HG02840 (cell line): ENCODE measurements at regions not wholly inside any gene's neighbourhood (a gene's known extent, or its start where the extent isn't known, plus 50 kb on each side); places are given as distances from the start of the nearest gene placed in this dataset.
"Not testable (repeated sequence)": the region's sequence is repeated elsewhere in the genome, so short reads cannot be mapped to it uniquely, and the experiment has no call there.

ENCODE experiments used
- ATAC-seq: cut with Tn5 transposase; IDR thresholded peaks from one replicate; pipeline ENCODE4 v1.9.1; 2021; ENCODE audit warnings: mild to moderate bottlenecking, moderate library complexity, moderate number of reproducible peaks; ENCODE audit not compliant: unreplicated experiment, low FRiP score

GRCh38 chr2:217360781-217361482 is 501.1 kb upstream of the TNP1 start:
- no peak for ATAC-seq

DNA sequence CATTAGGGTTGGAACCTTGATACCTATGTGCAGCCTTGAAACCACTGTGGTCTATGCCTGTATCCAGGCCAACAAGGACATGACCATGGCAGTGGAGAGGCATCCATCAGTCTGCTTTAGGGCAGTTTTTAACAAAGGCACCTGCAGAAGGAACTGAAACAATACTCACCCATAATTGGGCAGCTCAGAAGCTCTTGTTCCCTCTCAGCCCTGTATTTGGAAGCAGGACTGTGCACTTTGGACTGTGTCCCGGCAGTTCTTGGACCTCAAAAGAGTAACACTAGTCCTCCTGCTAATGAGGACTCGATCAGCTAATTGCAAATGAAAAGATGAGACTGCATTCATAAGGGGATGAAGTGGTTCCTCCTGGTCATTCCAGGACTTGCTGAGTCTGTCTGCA is 500.2 kb upstream of the TNP1 start:
- no peak for ATAC-seq

- ATAC-seq = no peak
Observed at GRCh38 chr2:217357886-217358620, 498.2 kb upstream of the TNP1 start.

DNA sequence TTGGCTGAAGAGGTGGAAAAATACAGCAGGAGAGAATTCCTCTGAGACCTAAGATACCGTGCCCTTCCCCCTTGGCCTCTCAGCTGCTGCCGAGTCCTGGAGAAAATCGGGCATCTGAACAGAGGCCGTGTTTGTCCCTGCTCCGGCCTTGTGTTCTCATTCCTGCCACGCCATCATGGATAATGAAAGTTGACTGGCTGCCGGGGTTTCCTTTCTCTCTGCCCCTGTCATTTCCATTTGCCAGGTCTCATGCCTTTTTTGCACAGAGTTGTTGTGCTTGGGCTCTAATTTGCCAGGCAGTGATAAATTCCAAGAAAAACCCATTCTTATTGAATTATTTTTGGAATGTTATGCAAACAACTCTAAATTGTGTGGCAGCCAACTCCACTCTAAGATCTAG is 496.9 kb upstream of the TNP1 start:
- ATAC-seq = no peak

DNA sequence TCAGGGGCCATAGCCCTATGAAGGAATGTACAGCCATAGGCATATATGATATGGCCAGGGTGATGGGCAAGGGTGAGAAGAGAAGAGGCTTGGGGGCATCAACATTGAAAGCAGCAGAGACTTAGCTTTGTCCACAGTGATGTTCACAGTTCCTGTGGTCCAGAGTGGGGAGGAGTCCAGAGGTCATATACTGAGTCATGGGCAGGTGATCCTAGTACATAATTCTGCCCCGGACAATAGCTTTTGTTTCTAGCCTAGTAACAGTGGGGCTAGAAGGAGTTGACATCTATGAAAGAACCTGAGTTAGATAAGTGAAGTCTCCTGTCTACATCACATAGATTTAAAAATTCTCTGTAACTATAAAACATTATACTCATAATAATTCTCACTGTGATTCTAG is 496.3 kb upstream of the TNP1 start:
- no peak for ATAC-seq

GRCh38 chr2:217353591-217353990 is 493.7 kb upstream of the TNP1 start:
- ATAC-seq = no peak

DNA sequence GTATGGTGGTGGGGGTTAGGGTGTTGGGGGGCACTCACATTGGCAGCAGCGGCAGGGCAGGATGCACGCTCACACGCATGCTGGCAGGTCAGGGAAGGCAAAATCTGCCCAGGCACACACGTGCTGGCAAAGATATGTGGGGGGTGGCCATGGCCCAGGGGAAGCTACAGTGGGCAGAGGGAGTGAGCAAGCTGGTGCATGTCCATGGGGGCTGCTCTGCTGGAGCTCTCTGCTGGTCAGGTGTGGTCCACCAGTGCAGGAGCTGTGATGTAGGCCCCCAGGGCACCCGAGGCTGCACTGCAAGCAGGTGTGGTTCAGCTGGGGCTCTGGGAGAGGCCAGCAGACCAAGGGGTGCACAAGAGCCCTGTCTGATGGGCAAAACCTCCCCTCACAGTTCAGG is 491.5 kb upstream of the TNP1 start:
- ATAC-seq = no peak

GRCh38 chr2:217349251-217349650 is 489.4 kb upstream of the TNP1 start:
- ATAC-seq = no peak

- ATAC-seq = not testable (repeated sequence)
Observed at GRCh38 chr2:217347630-217348029, 487.8 kb upstream of the TNP1 start.

DNA sequence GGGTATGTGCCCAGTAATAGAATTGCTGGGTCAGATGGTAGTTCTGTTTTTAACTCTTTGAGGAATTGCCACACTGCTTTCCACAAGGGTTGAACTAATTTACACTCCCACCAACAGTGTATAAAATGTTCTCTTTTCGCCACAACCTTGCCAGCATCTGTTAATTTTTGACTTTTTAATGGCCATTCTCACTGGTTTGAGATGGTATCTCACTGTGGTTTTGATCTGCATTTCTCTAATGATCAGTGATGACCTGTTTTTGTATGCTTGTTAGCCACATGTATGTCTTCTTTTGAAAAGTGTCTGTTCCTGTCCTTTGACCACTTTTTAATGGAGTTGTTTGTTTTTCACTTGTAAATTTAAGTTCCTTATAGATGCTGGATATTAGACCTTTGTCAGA is 486.2 kb upstream of the TNP1 start:
- not testable (repeated sequence) for ATAC-seq

- no peak for ATAC-seq
Observed at GRCh38 chr2:217340899-217341298, 481.0 kb upstream of the TNP1 start.

- no peak for ATAC-seq
Observed at GRCh38 chr2:217340176-217340575, 480.3 kb upstream of the TNP1 start.

GRCh38 chr2:217339753-217340152 is 479.9 kb upstream of the TNP1 start:
- ATAC-seq = no peak

GRCh38 chr2:217338306-217338916 is 478.5 kb upstream of the TNP1 start:
- no peak for ATAC-seq

DNA sequence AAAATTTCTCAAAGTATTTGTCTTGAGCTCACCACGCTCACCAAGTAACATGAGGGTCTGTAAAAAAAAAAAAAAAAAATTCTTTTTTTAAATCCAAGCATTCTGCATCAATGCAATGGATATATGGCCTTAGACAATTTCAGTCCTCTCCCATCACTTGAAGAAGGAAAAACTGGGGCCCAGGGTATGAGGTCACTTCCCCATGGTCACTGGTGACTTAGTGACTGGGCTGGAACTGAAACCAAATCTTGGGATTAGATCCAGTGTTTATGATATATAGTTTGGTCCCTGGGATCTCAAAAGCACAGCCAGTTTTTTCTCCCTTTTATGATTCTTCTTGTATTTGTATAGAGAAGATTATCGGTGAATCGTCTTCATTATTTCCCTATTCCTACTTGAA is 477.9 kb upstream of the TNP1 start:
- ATAC-seq = no peak

GRCh38 chr2:217336694-217337093 is 476.8 kb upstream of the TNP1 start:
- ATAC-seq = no peak

GRCh38 chr2:217335341-217335966 is 475.6 kb upstream of the TNP1 start:
- no peak for ATAC-seq

GRCh38 chr2:217334561-217334960 is 474.7 kb upstream of the TNP1 start:
- no peak for ATAC-seq

GRCh38 chr2:217332866-217333265 is 473.0 kb upstream of the TNP1 start:
- ATAC-seq = no peak

GRCh38 chr2:217332417-217332791 is 472.5 kb upstream of the TNP1 start:
- no peak for ATAC-seq
